Left ventricle myocardium superior (tissue), 1 donor: ENCODE measurements at regions not wholly inside any gene's neighbourhood (a gene's known extent, or its start where the extent isn't known, plus 50 kb on each side); places are given as distances from the start of the nearest gene placed in this dataset.
A peak's percentile ranks its signal among the peaks of the same experiment; 100 is the strongest.
"Not testable (repeated sequence)": the region's sequence is repeated elsewhere in the genome, so short reads cannot be mapped to it uniquely, and the experiment has no call there.

Experiments
- ATAC-seq: fragments of 200-7000 bp; cut with Tn5 transposase; one replicate; pipeline ENCODE4 v1.9.1; 2020; ENCODE audit warnings: mild to moderate bottlenecking, moderate library complexity
- DNase-seq: peaks from one replicate; pipeline ENCODE4 v3.0.0-alpha.2; 2020
- intact Hi-C: fragments of 100-400 bp; cut with micrococcal nuclease; formaldehyde crosslinking; loops from one replicate; pipeline ENCODE4 v1.11.0; 2022
- donor health status: DM: no; HTN: yes; CAD: no; lungs with severe emphysema.

- ATAC-seq (no peak), DNase-seq (no peak)
- intact Hi-C loops: no loop called here
Observed at GRCh38 chrX:42188730-42189129, 265.4 kb upstream of the CASK start.

- DNase-seq: no peak
- intact Hi-C loops: no loop called here
- no peak for ATAC-seq
Observed at GRCh38 chrX:42176789-42177188, 253.4 kb upstream of the CASK start.

GRCh38 chrX:42175843-42176242 lies 252.5 kb upstream of the CASK start:
- intact Hi-C loops: no loop called here
- ATAC-seq (no peak), DNase-seq (no peak)

GRCh38 chrX:42157923-42158322 lies 234.6 kb upstream of the CASK start:
- ATAC-seq, intact Hi-C loops, DNase-seq: not testable (repeated sequence)

- DNase-seq: no peak
Observed at GRCh38 chrX:42151808-42152207, 228.5 kb upstream of the CASK start.

GRCh38 chrX:42149765-42150164 lies 226.4 kb upstream of the CASK start:
- intact Hi-C loops: no loop called here
- DNase-seq (no peak), ATAC-seq (no peak)

More at GRCh38 chrX:42151808-42152207, 228.5 kb upstream of the CASK start:
- intact Hi-C loops: no loop called here
- ATAC-seq: no peak

GRCh38 chrX:42149281-42149680 lies 225.9 kb upstream of the CASK start:
- no peak for DNase-seq
- no peak for ATAC-seq
- intact Hi-C loops: no loop called here

GRCh38 chrX:42143866-42144592 lies 220.7 kb upstream of the CASK start:
- DNase-seq (no peak), ATAC-seq (no peak)
- intact Hi-C loops: no loop called here

GRCh38 chrX:42140320-42140719 lies 217.0 kb upstream of the CASK start:
- DNase-seq (no peak), ATAC-seq (no peak)
- intact Hi-C loops: no loop called here

- ATAC-seq: no peak
- intact Hi-C loops: no loop called here
Observed at GRCh38 chrX:42135583-42136228, 212.4 kb upstream of the CASK start.

GRCh38 chrX:42131856-42132255 lies 208.5 kb upstream of the CASK start:
- ATAC-seq (peak; percentile 46), DNase-seq (no peak)
- intact Hi-C loops: no loop called here

More at GRCh38 chrX:42135583-42136228, 212.4 kb upstream of the CASK start:
- no peak for DNase-seq

- ATAC-seq (no peak), DNase-seq (no peak)
- intact Hi-C loops: no loop called here
Observed at GRCh38 chrX:42129022-42129940, 205.9 kb upstream of the CASK start.

GRCh38 chrX:42128587-42128986 lies 205.2 kb upstream of the CASK start:
- ATAC-seq (no peak), DNase-seq (no peak)
- intact Hi-C loops: no loop called here

- no peak for ATAC-seq
- no peak for DNase-seq
- intact Hi-C loops: no loop called here
Observed at GRCh38 chrX:42128020-42128419, 204.7 kb upstream of the CASK start.

GRCh38 chrX:42127563-42127962 lies 204.2 kb upstream of the CASK start:
- ATAC-seq: no peak
- intact Hi-C loops: no loop called here
- DNase-seq: no peak

- ATAC-seq (no peak), DNase-seq (no peak)
- intact Hi-C loops: no loop called here
Observed at GRCh38 chrX:42123369-42123768, 200.0 kb upstream of the CASK start.

- ATAC-seq: no peak
- intact Hi-C loops: no loop called here
- DNase-seq: no peak
Observed at GRCh38 chrX:42119076-42119475, 195.7 kb upstream of the CASK start.

GRCh38 chrX:42117318-42117717 lies 194.0 kb upstream of the CASK start:
- ATAC-seq (no peak), DNase-seq (no peak)
- intact Hi-C loops: no loop called here

GRCh38 chrX:42109428-42109827 lies 186.1 kb upstream of the CASK start:
- intact Hi-C loops: no loop called here
- ATAC-seq: no peak
- DNase-seq: no peak
